ENCODE measurements at regions not wholly inside any gene's neighbourhood (a gene's known extent, or its start where the extent isn't known, plus 50 kb on each side); places are given as distances from the start of the nearest gene placed in this dataset.

DNA sequence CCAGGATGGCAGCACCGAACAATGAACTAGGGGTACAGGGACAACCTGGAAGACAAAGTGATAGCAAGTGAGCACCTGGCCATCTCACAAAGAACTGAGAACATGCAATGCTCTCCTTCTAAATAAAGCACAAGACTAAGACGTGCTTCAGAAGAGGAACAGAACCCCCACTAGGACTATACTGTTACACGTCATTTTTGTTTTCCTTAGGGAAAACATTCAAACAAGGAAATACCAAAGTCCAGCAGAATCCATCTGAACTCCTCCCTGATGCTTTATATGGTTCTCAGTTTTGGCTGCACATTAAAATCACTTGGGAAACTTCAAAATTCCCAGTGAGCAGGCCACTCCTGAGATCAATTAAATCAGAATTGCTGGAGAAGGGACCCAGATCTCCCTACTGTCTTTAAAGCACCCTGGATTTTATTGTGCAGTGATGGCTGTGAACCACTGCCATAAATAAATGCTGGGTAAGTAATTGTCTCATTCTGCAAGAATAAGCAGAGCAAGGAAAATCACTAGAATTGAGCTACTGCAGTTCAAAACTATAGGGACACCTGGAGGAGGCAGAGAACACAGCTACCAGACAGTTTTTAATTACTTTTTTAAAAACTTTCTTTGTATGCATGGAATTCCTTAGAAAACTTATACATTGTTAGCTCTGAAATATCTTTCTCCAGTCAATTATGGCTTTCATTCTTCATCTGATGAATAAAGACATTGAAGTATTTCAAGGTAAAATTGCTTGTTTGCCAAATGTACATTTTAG is 866.5 kb upstream of the GHITM start:
- ChIA-PET POLR2A (no interaction called here), CTCF (no interaction called here)
- no peak for FAIRE-seq
- TF ChIP-seq SREBF2 (IDR thresholded peaks at IDR 0.05): no peak
- TF ChIP-seq JUN (IDR thresholded peaks at IDR 0.05): no peak
- no peak for TF ChIP-seq HEYL (CRISPR knock-in tag; IDR thresholded peaks at IDR 0.05)
- TF ChIP-seq NR3C1 (IDR thresholded peaks at IDR 0.05): no peak
- TF ChIP-seq ZNF302 (CRISPR knock-in tag; IDR thresholded peaks at IDR 0.05): no peak
- TF ChIP-seq MAZ (IDR thresholded peaks at IDR 0.05; ENCODE audit: borderline replicate concordance, low read depth, low read length): no peak
- TF ChIP-seq TP53 (CRISPR knock-in tag; IDR thresholded peaks at IDR 0.05): no peak
- TF ChIP-seq MAFK (IDR thresholded peaks at IDR 0.05; ENCODE audit: partially characterized antibody): no peak
- H3K4me3 ChIP-seq: no peak overlapping the region
- no peak overlapping the region for H3K4me2 ChIP-seq
- H3K4me1 ChIP-seq: no peaks in the 10 kb centered on the region
- no peak for DNase-seq (ENCODE audit: low read depth in 1 of 2, low spot score in 1 of 2)
- 0% methylated on average over 3 of the region's 3 CpGs for WGBS (ENCODE audit: missing lambda C conversion rate)
- no peak overlapping the region for H3K27ac ChIP-seq
- H3K9me3 ChIP-seq: peaks cover 5% of the 10 kb centered on the region; the same call in 1 of the 3 replicates
- no peak for ATAC-seq

DNA sequence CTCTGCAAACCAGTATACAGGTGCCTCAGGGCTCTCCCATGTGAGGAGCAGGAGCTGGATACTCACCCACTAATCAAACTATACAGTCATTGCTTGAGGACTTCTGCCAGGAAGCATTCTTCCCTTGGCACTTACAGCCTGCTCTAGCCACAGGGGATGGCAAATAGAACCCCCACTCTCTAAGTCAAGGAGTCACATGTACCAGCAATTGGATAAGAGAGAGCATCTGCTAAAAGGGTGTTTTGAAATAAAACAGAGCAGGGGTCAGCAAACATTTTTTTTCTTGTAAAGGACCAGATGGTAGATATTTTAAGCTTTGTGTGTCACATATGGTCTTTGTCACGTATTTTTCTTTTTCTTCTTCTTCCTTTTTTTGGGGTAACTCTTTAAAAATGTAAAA is 865.2 kb upstream of the GHITM start:
- Histone ChIP-seq H3K4me3 (no peak overlapping the region), H3K4me2 (no peak overlapping the region), H3K27ac (no peak overlapping the region), H3K4me1 (no peaks in the 10 kb centered on the region), H3K9me3 (peaks cover 7% of the 10 kb centered on the region; the same call in 1 of the 3 replicates)
- POLR2A ChIA-PET: no interaction called here
- no peak for DNase-seq (ENCODE audit: low read depth in 1 of 2, low spot score in 1 of 2)
- WGBS (ENCODE audit: missing lambda C conversion rate): 0% methylated on average over 1 of the region's 1 CpG
- FAIRE-seq: no peak
- ATAC-seq: no peak
- CTCF ChIA-PET: no interaction called here
- no peak for TF ChIP-seq HDAC2 (IDR thresholded peaks at IDR 0.05)
- no peak for TF ChIP-seq TP53 (CRISPR knock-in tag; IDR thresholded peaks at IDR 0.05)
- no peak for TF ChIP-seq HOXB13 (CRISPR knock-in tag; IDR thresholded peaks at IDR 0.05; ENCODE audit: low read depth)
- TF ChIP-seq, protein P1, sequence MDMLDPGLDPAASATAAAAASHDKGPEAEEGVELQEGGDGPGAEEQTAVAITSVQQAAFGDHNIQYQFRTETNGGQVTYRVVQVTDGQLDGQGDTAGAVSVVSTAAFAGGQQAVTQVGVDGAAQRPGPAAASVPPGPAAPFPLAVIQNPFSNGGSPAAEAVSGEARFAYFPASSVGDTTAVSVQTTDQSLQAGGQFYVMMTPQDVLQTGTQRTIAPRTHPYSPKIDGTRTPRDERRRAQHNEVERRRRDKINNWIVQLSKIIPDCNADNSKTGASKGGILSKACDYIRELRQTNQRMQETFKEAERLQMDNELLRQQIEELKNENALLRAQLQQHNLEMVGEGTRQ (IDR thresholded peaks at IDR 0.05): no peak
- TF ChIP-seq, protein P2, sequence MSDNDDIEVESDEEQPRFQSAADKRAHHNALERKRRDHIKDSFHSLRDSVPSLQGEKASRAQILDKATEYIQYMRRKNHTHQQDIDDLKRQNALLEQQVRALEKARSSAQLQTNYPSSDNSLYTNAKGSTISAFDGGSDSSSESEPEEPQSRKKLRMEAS (IDR thresholded peaks at IDR 0.05): no peak
- TF ChIP-seq MAFK (IDR thresholded peaks at IDR 0.05; ENCODE audit: partially characterized antibody): no peak
- TF ChIP-seq NR3C1 (IDR thresholded peaks at IDR 0.05): no peak
- TF ChIP-seq BHLHE40 (IDR thresholded peaks at IDR 0.05; ENCODE audit: low read depth, low read length): no peak

DNA sequence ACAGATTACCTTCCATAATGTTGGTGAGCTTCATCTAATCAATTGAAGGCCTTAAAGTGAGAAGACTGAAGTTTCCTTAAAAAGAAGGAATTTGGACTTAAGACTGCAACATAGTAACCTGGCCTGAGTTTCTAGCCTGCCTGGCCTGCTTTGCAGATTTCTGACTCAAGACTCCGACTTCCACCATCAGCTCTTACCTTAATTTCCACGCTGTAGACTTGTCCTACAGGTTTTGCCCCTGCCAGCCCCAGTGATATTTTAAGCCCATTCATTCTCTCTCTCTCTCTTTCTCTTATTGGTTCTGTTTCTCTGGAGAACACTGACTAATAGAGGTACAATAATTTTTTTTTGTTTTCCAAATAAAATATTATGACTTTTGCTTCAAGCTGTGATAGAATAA is 862.3 kb upstream of the GHITM start:
- DNase-seq (ENCODE audit: low read depth in 1 of 2, low spot score in 1 of 2) (no peak), FAIRE-seq (no peak), ATAC-seq (no peak)
- H3K4me3 ChIP-seq: no peak overlapping the region
- no peaks in the 10 kb centered on the region for H3K4me1 ChIP-seq
- no peak overlapping the region for H3K27ac ChIP-seq
- WGBS (ENCODE audit: missing lambda C conversion rate): 2% methylated on average over 2 of the region's 2 CpGs
- POLR2A ChIA-PET: no interaction called here
- CTCF ChIA-PET: no interaction called here
- H3K9me3 ChIP-seq: peaks cover 7% of the 10 kb centered on the region; the same call in 1 of the 3 replicates
- no peak for TF ChIP-seq HOXB5 (CRISPR knock-in tag; IDR thresholded peaks at IDR 0.05)
- TF ChIP-seq, protein P3, sequence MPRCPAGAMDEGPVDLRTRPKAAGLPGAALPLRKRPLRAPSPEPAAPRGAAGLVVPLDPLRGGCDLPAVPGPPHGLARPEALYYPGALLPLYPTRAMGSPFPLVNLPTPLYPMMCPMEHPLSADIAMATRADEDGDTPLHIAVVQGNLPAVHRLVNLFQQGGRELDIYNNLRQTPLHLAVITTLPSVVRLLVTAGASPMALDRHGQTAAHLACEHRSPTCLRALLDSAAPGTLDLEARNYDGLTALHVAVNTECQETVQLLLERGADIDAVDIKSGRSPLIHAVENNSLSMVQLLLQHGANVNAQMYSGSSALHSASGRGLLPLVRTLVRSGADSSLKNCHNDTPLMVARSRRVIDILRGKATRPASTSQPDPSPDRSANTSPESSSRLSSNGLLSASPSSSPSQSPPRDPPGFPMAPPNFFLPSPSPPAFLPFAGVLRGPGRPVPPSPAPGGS (IDR thresholded peaks at IDR 0.05): no peak
- no peak for TF ChIP-seq EHMT2 (IDR thresholded peaks at IDR 0.05; ENCODE audit: low read depth)
- TF ChIP-seq CBX8 (IDR thresholded peaks at IDR 0.05): no peak
- TF ChIP-seq, protein P4, sequence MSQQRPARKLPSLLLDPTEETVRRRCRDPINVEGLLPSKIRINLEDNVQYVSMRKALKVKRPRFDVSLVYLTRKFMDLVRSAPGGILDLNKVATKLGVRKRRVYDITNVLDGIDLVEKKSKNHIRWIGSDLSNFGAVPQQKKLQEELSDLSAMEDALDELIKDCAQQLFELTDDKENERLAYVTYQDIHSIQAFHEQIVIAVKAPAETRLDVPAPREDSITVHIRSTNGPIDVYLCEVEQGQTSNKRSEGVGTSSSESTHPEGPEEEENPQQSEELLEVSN (IDR thresholded peaks at IDR 0.05; ENCODE audit: borderline replicate concordance, low read depth): no peak
- TF ChIP-seq HOXB13 (CRISPR knock-in tag; IDR thresholded peaks at IDR 0.05; ENCODE audit: low read depth): no peak
- TF ChIP-seq CHD2 (IDR thresholded peaks at IDR 0.05; ENCODE audit: low read length, partially characterized antibody): no peak
- TF ChIP-seq, protein P5, sequence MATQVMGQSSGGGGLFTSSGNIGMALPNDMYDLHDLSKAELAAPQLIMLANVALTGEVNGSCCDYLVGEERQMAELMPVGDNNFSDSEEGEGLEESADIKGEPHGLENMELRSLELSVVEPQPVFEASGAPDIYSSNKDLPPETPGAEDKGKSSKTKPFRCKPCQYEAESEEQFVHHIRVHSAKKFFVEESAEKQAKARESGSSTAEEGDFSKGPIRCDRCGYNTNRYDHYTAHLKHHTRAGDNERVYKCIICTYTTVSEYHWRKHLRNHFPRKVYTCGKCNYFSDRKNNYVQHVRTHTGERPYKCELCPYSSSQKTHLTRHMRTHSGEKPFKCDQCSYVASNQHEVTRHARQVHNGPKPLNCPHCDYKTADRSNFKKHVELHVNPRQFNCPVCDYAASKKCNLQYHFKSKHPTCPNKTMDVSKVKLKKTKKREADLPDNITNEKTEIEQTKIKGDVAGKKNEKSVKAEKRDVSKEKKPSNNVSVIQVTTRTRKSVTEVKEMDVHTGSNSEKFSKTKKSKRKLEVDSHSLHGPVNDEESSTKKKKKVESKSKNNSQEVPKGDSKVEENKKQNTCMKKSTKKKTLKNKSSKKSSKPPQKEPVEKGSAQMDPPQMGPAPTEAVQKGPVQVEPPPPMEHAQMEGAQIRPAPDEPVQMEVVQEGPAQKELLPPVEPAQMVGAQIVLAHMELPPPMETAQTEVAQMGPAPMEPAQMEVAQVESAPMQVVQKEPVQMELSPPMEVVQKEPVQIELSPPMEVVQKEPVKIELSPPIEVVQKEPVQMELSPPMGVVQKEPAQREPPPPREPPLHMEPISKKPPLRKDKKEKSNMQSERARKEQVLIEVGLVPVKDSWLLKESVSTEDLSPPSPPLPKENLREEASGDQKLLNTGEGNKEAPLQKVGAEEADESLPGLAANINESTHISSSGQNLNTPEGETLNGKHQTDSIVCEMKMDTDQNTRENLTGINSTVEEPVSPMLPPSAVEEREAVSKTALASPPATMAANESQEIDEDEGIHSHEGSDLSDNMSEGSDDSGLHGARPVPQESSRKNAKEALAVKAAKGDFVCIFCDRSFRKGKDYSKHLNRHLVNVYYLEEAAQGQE (IDR thresholded peaks at IDR 0.05): no peak
- no peak for TF ChIP-seq RFX5 (IDR thresholded peaks at IDR 0.05)
- TF ChIP-seq TP53 (CRISPR knock-in tag; IDR thresholded peaks at IDR 0.05): no peak
- TF ChIP-seq GATA3 (IDR thresholded peaks at IDR 0.05; ENCODE audit: borderline replicate concordance): no peak
- no peak for TF ChIP-seq FOSB (CRISPR knock-in tag; IDR thresholded peaks at IDR 0.05)
- TF ChIP-seq SREBF2 (IDR thresholded peaks at IDR 0.05): no peak
- no peak for TF ChIP-seq POLR2AphosphoS2 (conservative IDR thresholded peaks at IDR 0.05; ENCODE audit: low read length)
- no peak overlapping the region for H3K4me2 ChIP-seq

All from A549 (cell line).